GM21576 (cell line): ENCODE measurements at regions not wholly inside any gene's neighbourhood (a gene's known extent, or its start where the extent isn't known, plus 50 kb on each side); places are given as distances from the start of the nearest gene placed in this dataset.
"Not testable (repeated sequence)": the region's sequence is repeated elsewhere in the genome, so short reads cannot be mapped to it uniquely, and the experiment has no call there.

Source experiments
- ATAC-seq: cut with Tn5 transposase; IDR thresholded peaks from one replicate; pipeline ENCODE4 v1.9.1; 2021; ENCODE audit warnings: mild to moderate bottlenecking, moderate library complexity; ENCODE audit not compliant: unreplicated experiment

DNA sequence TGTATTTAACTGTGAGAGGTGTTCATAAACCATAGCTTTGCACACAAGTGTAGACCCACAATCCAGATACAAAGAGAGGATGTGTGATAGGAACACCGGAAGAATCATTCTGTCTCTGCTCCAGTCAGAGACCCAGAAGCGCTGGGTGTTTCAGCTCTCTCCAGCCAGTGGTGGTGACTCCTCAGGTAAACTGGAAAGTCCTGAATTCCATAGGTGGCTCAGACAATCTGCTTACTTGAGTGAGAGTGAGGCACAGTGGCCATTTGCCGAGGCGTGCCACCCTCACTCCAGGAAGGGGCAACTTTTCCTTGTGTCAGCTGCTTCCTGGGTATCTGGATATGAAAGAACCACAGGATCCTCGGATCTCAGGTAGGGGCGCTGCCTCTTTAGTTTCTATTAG, 171.5 kb downstream of the KCNS3 start:
- ATAC-seq, result no peak

- no peak for ATAC-seq
These were observed 170.9 kb downstream of the KCNS3 start for GRCh38 chr2:18049325-18049724.

- no peak for ATAC-seq
These were observed 169.6 kb downstream of the KCNS3 start for GRCh38 chr2:18047896-18048657.

DNA sequence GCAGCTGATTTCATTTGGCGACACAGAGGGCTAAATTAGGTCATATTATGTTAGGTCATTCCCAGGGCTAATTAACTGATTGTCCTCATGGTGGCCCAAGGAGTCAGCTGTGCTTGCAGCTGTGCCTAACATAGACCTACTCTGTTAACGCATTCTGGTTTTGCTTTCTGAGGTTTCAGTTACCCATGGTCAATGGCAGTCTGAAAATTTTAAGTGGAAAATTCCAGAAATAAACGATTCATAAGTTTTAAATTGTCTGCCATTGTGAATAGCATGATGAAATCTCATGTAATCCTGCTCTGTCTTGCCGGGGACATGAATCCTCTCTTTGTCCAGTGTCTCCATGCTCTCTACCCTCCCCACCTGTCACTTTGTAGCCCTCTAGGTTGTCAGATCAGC, 168.7 kb downstream of the KCNS3 start:
- no peak for ATAC-seq

- no peak for ATAC-seq
These were observed 168.2 kb downstream of the KCNS3 start for GRCh38 chr2:18046558-18047212.

GRCh38 chr2:18046017-18046416, 167.6 kb downstream of the KCNS3 start:
- ATAC-seq, result no peak

GRCh38 chr2:18045230-18045629, 166.8 kb downstream of the KCNS3 start:
- ATAC-seq, result no peak

DNA sequence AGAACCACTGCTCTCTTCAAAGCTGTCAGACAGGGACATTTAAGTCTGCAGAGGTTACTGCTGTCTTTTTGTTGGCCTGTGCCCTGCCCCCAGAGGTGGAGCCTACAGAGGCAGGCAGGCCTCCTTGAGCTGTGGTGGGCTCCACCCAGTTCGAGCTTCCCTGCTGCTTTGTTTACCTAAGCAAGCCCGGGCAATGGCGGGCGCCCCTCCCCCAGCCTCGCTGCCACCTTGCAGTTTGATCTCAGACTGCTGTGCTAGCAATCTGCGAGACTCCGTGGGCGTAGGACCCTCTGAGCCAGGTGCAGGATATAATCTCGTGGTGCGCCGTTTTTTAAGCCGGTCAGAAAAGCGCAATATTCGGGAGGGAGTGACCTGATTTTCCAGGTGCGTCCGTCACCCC, 138.9 kb downstream of the KCNS3 start:
- ATAC-seq, result not testable (repeated sequence)

DNA sequence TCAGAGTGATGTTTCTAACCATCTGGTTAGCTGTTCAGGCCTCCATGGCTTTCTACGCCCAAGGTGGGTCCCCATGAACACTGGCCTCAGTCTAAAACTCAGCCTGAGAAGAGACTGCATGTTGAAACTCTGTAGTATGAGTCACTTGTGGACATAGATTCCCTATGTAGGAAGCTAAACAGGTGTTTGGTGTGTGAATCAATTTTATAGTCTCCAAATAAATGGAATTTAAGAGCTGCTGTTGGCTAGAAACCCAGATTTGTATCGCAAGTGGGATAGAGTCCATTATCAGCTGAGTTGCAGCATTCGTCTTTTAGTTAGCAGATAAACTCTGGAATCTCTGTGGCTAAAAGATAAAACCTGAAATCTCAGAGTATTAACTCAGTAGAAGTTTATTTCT, 131.4 kb downstream of the KCNS3 start:
- ATAC-seq, result no peak

DNA sequence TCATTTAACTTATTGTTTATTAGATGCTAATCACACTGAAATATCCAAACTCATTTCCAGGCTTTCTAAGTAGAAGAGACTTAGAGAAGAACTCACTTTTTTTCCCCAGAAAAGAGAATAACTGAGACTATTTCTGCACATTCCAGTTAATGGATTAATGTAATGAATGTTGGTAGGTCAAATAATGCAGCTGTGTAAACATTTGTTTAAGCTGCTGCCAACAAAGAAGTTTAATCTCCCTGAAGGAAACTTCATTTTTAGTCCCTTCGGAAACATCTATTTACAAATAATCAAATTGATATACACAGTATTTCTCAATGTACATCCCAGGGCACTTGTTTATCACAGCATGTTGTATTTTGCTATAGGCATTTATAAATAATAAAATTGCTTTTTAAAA, 126.9 kb downstream of the KCNS3 start:
- no peak for ATAC-seq

GRCh38 chr2:18001671-18002070, 123.2 kb downstream of the KCNS3 start:
- ATAC-seq, result no peak

- ATAC-seq, result no peak
These were observed 118.5 kb downstream of the KCNS3 start for GRCh38 chr2:17996978-17997377.

DNA sequence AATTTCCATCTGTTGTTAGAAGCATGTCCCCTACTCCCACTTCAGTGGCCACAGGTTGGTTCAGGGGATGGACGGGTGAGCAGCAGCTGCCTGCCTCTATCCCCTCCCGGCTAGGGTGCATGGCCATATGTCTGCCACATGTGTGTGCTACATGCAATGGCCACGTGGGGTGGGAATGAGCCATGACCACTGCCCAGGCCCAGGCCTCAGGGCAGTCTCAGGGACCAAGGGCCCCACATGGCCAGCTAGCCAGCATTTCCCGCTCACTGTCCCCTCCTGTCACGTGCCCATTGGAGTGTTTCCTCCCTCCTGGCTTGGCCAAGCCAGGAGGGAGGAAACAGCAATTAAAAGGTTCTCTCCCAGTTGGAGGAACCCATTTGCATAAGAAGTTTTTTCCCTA, 117.1 kb downstream of the KCNS3 start:
- ATAC-seq, result no peak
